ENCODE measurements at regions not wholly inside any gene's neighbourhood (a gene's known extent, or its start where the extent isn't known, plus 50 kb on each side); places are given as distances from the start of the nearest gene placed in this dataset.

- Histone ChIP-seq H3K27ac (ENCODE audit: low read length) (no peak overlapping the region), H3K4me3 (ENCODE audit: low read length) (no peak overlapping the region), H3K9ac (ENCODE audit: low read length) (no peak overlapping the region), H3K4me1 (ENCODE audit: insufficient read depth, low read length) (peaks cover 4% of the 10 kb centered on the region), H3K79me2 (ENCODE audit: low read length) (no peaks in the 10 kb centered on the region), H2AFZ (ENCODE audit: low read length) (no peak overlapping the region), H4K20me1 (ENCODE audit: low read length) (no peaks in the 10 kb centered on the region), H3K27me3 (ENCODE audit: low read length) (no peaks in the 10 kb centered on the region), H3F3A (ENCODE audit: low read length, unreplicated experiment) (no peaks in the 10 kb centered on the region), H3K36me3 (ENCODE audit: low read depth, low read length) (no peaks in the 10 kb centered on the region), H3K4me2 (ENCODE audit: low read length) (no peak overlapping the region), H3K9me3 (ENCODE audit: low read length) (no peaks in the 10 kb centered on the region), H3K9me2 (replicated peaks; ENCODE audit: low read length) (no peaks in the 10 kb centered on the region)
- ATAC-seq (no peak), DNase-seq (no peak)
- no TSS peak for BruUV-seq (replicated peaks)
- POLR2A ChIA-PET (ENCODE audit: unreplicated experiment): no interaction called here
- intact Hi-C loops (cut with micrococcal nuclease): loop anchor here (10.0 kb wide), 1 partner anchor 320 kb away; no protein-coding TSS in a partner anchor
- CTCF ChIA-PET: no interaction called here
- TF ChIP-seq EZH2 (IDR thresholded peaks at IDR 0.05; ENCODE audit: low read length, unreplicated experiment) (no peak), EZH2phosphoT487 (IDR thresholded peaks at IDR 0.05; ENCODE audit: borderline replicate concordance, low read length) (no peak), CTCF (conservative IDR thresholded peaks at IDR 0.05; ENCODE audit: low read depth, low read length) (no peak)
These were observed 326.9 kb upstream of the NECTIN3 start for GRCh38 chr3:110744723-110745122.

GRCh38 chr3:110749006-110749405 is 322.6 kb upstream of the NECTIN3 start:
- Histone ChIP-seq H3K36me3 (ENCODE audit: low read depth, low read length) (no peaks in the 10 kb centered on the region), H3K9me3 (ENCODE audit: low read length) (no peaks in the 10 kb centered on the region), H3K9ac (ENCODE audit: low read length) (no peak overlapping the region), H3K27ac (ENCODE audit: low read length) (no peak overlapping the region), H3K4me3 (ENCODE audit: low read length) (no peak overlapping the region), H3F3A (ENCODE audit: low read length, unreplicated experiment) (no peaks in the 10 kb centered on the region), H3K27me3 (ENCODE audit: low read length) (no peaks in the 10 kb centered on the region), H3K4me2 (ENCODE audit: low read length) (no peak overlapping the region), H3K9me2 (replicated peaks; ENCODE audit: low read length) (no peaks in the 10 kb centered on the region), H2AFZ (ENCODE audit: low read length) (no peak overlapping the region), H3K79me2 (ENCODE audit: low read length) (no peaks in the 10 kb centered on the region), H4K20me1 (ENCODE audit: low read length) (no peaks in the 10 kb centered on the region), H3K4me1 (ENCODE audit: insufficient read depth, low read length) (no peaks in the 10 kb centered on the region; the same call in 1 of the 2 replicates)
- DNase-seq (no peak), ATAC-seq (no peak)
- intact Hi-C loops (cut with micrococcal nuclease): loop anchor here (10.0 kb wide), 1 partner anchor 316 kb away; no protein-coding TSS in a partner anchor
- ChIA-PET POLR2A (ENCODE audit: unreplicated experiment) (no interaction called here), CTCF (no interaction called here)
- no peak for TF ChIP-seq CTCF (conservative IDR thresholded peaks at IDR 0.05; ENCODE audit: low read depth, low read length)
- TF ChIP-seq EZH2phosphoT487 (IDR thresholded peaks at IDR 0.05; ENCODE audit: borderline replicate concordance, low read length): no peak
- TF ChIP-seq EZH2 (IDR thresholded peaks at IDR 0.05; ENCODE audit: low read length, unreplicated experiment): no peak
- BruUV-seq (replicated peaks): no TSS peak

- ATAC-seq (no peak), DNase-seq (no peak)
- Histone ChIP-seq H3K4me3 (ENCODE audit: low read length) (no peak overlapping the region), H2AFZ (ENCODE audit: low read length) (no peak overlapping the region), H3K4me1 (ENCODE audit: insufficient read depth, low read length) (no peaks in the 10 kb centered on the region; the same call in 1 of the 2 replicates), H3K27me3 (ENCODE audit: low read length) (no peaks in the 10 kb centered on the region), H3K9me2 (replicated peaks; ENCODE audit: low read length) (no peaks in the 10 kb centered on the region), H3F3A (ENCODE audit: low read length, unreplicated experiment) (no peaks in the 10 kb centered on the region), H3K4me2 (ENCODE audit: low read length) (no peak overlapping the region), H3K27ac (ENCODE audit: low read length) (no peak overlapping the region), H3K79me2 (ENCODE audit: low read length) (no peaks in the 10 kb centered on the region), H3K36me3 (ENCODE audit: low read depth, low read length) (no peaks in the 10 kb centered on the region), H3K9ac (ENCODE audit: low read length) (no peak overlapping the region), H4K20me1 (ENCODE audit: low read length) (no peaks in the 10 kb centered on the region), H3K9me3 (ENCODE audit: low read length) (no peaks in the 10 kb centered on the region)
- intact Hi-C loops (cut with micrococcal nuclease): no loop called here
- TF ChIP-seq EZH2phosphoT487 (IDR thresholded peaks at IDR 0.05; ENCODE audit: borderline replicate concordance, low read length) (no peak), EZH2 (IDR thresholded peaks at IDR 0.05; ENCODE audit: low read length, unreplicated experiment) (no peak), CTCF (conservative IDR thresholded peaks at IDR 0.05; ENCODE audit: low read depth, low read length) (no peak)
- CTCF ChIA-PET: no interaction called here
- POLR2A ChIA-PET (ENCODE audit: unreplicated experiment): no interaction called here
- BruUV-seq (replicated peaks): no TSS peak
These were observed 321.4 kb upstream of the NECTIN3 start for GRCh38 chr3:110750201-110750600.

Measured in PC-3 (cell line).